ENCODE measurements at regions not wholly inside any gene's neighbourhood (a gene's known extent, or its start where the extent isn't known, plus 50 kb on each side); places are given as distances from the start of the nearest gene placed in this dataset.

DNA sequence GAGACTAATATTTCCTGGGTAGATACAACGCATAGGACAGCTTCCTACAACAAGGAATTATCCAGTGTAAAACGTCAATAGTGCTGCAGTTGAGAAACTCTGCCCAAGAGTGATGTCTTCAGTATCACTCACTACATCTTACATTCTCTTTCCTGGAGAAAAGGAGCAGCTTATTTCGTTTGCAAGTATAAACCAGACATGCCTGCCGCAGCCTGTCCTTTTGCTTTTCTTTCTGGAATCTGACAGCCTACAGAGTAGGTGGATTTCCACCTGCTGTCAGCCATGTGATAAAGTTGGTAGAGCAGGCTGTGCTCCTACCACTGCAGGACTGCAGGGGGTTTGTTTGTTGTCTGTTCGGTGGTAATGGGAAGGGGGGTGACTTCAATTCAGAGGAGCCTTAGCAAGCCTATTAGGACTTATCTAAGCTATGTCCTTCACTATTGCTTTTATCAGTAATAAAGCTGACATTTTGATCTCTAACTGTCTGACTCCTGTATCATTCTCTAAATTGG, 439.1 kb downstream of the GRB14 start:
- H3K9me3 ChIP-seq, result no peaks in the 10 kb centered on the region
- H3K4me1 ChIP-seq, result no peaks in the 10 kb centered on the region
- H3K27me3 ChIP-seq, result no peaks in the 10 kb centered on the region
- H3K36me3 ChIP-seq, result no peaks in the 10 kb centered on the region
- DNase-seq, result no peak
- no peak for TF ChIP-seq POLR2A (IDR thresholded peaks at IDR 0.05)
- TF ChIP-seq, protein P1, sequence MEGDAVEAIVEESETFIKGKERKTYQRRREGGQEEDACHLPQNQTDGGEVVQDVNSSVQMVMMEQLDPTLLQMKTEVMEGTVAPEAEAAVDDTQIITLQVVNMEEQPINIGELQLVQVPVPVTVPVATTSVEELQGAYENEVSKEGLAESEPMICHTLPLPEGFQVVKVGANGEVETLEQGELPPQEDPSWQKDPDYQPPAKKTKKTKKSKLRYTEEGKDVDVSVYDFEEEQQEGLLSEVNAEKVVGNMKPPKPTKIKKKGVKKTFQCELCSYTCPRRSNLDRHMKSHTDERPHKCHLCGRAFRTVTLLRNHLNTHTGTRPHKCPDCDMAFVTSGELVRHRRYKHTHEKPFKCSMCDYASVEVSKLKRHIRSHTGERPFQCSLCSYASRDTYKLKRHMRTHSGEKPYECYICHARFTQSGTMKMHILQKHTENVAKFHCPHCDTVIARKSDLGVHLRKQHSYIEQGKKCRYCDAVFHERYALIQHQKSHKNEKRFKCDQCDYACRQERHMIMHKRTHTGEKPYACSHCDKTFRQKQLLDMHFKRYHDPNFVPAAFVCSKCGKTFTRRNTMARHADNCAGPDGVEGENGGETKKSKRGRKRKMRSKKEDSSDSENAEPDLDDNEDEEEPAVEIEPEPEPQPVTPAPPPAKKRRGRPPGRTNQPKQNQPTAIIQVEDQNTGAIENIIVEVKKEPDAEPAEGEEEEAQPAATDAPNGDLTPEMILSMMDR (IDR thresholded peaks at IDR 0.05), result no peak
- H3K4me3 ChIP-seq, result no peak overlapping the region
- H3K27ac ChIP-seq, result no peak overlapping the region

DNA sequence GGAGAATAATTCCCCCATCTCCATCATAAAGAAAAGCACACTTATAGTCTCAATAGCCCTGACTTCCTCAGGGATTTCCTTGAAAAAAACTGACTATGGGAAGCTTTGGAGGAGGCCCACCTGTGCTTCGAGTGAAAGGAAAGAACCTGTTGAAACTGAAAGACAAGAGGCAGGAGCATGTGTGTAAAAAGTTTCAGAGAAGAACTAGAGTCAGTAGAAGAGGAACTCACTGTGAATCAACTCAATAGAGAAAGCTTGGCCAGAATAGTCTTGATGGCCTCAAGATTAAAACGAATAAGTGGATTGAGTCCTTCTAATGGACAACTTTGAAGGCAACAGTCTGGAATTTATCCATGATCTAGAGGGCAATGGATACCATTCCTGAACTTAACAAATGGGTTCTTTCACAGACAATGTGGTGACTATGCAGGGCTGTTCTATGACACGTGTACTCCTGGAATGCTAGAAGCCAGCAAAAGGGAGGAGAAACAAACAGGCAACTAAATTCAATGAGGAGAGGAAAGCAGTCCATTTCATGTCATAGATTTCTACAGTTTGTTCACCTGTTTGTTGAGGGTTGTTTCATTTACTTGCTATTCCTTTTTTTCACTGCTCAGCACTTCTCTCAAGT, 442.3 kb downstream of the GRB14 start:
- no peak for TF ChIP-seq POLR2A (IDR thresholded peaks at IDR 0.05)
- TF ChIP-seq, protein P1 (IDR thresholded peaks at IDR 0.05), result no peak
- peaks cover 0 to 7% (median 0%) of the 10 kb centered on the region in 4 donors for H3K9me3 ChIP-seq
- no peaks in the 10 kb centered on the region for H3K36me3 ChIP-seq
- H3K27me3 ChIP-seq, result no peaks in the 10 kb centered on the region
- no peak overlapping the region for H3K27ac ChIP-seq
- no peak overlapping the region for H3K4me3 ChIP-seq
- DNase-seq, result no peak
- H3K4me1 ChIP-seq, result no peaks in the 10 kb centered on the region

DNA sequence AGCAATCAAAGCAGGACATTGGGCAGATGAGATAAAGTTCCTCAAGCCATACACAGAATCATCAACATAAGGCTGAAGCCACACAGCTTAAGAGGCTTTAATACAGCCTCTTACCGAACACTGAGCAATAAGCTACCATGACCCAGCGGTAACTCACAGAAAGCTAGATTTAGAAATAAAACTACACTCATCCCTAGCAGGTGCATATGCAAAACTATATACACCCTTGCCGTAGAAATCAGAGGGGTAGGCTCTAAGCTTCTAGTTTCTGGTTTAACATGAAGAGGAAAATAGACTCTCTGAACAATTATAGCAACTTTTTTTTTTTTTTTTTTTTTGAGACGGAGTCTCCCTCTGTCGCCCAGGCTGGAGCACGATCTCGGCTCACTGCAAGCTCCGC, 428.8 kb upstream of the FIGN start:
- Histone ChIP-seq H3K27ac (no peak overlapping the region), H3K4me3 (no peak overlapping the region), H3K27me3 (no peaks in the 10 kb centered on the region), H3K9me3 (no peaks in the 10 kb centered on the region), H3K36me3 (no peaks in the 10 kb centered on the region), H3K4me1 (no peaks in the 10 kb centered on the region)
- DNase-seq, result no peak
- TF ChIP-seq, protein P1 (IDR thresholded peaks at IDR 0.05), result no peak
- no peak for TF ChIP-seq POLR2A (IDR thresholded peaks at IDR 0.05)

DNA sequence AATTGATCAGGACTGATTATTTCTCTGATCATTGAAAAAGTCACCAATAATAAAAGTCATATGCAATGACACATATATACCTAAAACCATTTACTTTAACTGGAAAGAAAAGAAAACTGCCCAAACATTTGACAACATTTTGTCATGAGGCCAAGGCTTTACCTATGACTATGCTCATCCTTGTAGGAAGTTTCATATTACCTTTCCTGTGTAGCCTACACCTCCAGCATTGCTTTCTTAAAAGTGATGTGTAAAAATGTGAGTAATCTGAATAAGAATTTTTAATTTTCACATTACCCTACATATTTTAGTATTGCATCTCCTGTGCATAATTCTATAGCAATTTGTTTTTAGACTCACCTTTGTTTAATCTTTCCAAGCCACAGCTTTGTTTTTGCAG, 419.8 kb upstream of the FIGN start:
- TF ChIP-seq, protein P1 (IDR thresholded peaks at IDR 0.05), result no peak
- TF ChIP-seq POLR2A (IDR thresholded peaks at IDR 0.05), result no peak
- H3K4me1 ChIP-seq, result no peaks in the 10 kb centered on the region
- DNase-seq, result no peak
- no peak overlapping the region for H3K4me3 ChIP-seq
- H3K36me3 ChIP-seq, result no peaks in the 10 kb centered on the region
- no peaks in the 10 kb centered on the region for H3K27me3 ChIP-seq
- no peak overlapping the region for H3K27ac ChIP-seq
- H3K9me3 ChIP-seq, result no peaks in the 10 kb centered on the region

DNA sequence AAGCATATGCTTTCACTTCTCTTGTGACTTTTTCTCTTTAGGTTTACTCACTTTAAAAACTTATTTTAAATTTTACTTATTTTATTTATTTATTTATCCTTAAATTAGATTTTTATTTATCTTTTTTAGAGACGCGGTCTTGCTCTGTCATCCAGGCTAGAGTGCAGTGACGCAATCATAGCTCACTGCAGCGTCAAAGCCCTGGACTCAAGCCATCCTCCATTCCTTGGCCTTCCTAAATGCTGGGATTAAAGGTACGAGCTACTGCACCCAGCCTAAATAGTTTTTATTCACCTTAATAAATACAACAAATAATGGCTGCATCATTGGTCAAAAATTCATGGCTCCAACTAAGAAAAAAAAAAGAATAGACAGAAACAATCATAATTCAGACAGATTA, 415.7 kb upstream of the FIGN start:
- Histone ChIP-seq H3K36me3 (no peaks in the 10 kb centered on the region), H3K9me3 (no peaks in the 10 kb centered on the region), H3K27me3 (no peaks in the 10 kb centered on the region), H3K4me3 (no peak overlapping the region), H3K4me1 (no peaks in the 10 kb centered on the region), H3K27ac (no peak overlapping the region)
- no peak for DNase-seq
- TF ChIP-seq POLR2A (IDR thresholded peaks at IDR 0.05), result no peak
- TF ChIP-seq, protein P1 (IDR thresholded peaks at IDR 0.05), result no peak

All from Peyer's patch (tissue), 4 donors.